OCI-LY1 (cell line): ENCODE measurements at regions not wholly inside any gene's neighbourhood (a gene's known extent, or its start where the extent isn't known, plus 50 kb on each side); places are given as distances from the start of the nearest gene placed in this dataset.

Source experiments
- H2AFZ ChIP-seq: fragments of 200-600 bp; sonication (generic), shearing (Covaris generic); 2 replicates; pipeline ENCODE4 v1.6.0; 2014; ENCODE audit warnings: antibody characterized with exemption, mild to moderate bottlenecking, low read length
- H3F3A ChIP-seq: fragments of 200-600 bp; sonication (generic), shearing (Covaris generic); 2 replicates; pipeline ENCODE4 v1.6.0; 2014; ENCODE audit warnings: mild to moderate bottlenecking, antibody characterized with exemption, low read length, moderate library complexity; ENCODE audit not compliant: insufficient read depth
- H3K27ac ChIP-seq: fragments of 200-600 bp; sonication (generic); 2 replicates; pipeline ENCODE4 v1.5.1; 2014; ENCODE audit warnings: low read length, mixed run types, mild to moderate bottlenecking, low read depth; ENCODE audit not compliant: poor library complexity, severe bottlenecking
- H3K27me3 ChIP-seq: fragments of 200-600 bp; sonication (generic); 2 replicates; pipeline ENCODE4 v1.6.0; 2014; ENCODE audit warnings: antibody characterized with exemption, mild to moderate bottlenecking, low read length, moderate library complexity; ENCODE audit not compliant: insufficient read depth
- H3K36me3 ChIP-seq: fragments of 200-600 bp; sonication (generic); 2 replicates; pipeline ENCODE4 v1.6.1; 2014; ENCODE audit warnings: mild to moderate bottlenecking, antibody characterized with exemption, low read length, moderate library complexity, mixed read lengths; ENCODE audit not compliant: insufficient read depth
- H3K4me1 ChIP-seq: fragments of 200-600 bp; sonication (generic); 2 replicates; pipeline ENCODE4 v1.5.1; 2014; ENCODE audit warnings: mild to moderate bottlenecking, low read length, moderate library complexity; ENCODE audit not compliant: insufficient read depth, severe bottlenecking
- H3K4me2 ChIP-seq: fragments of 200-600 bp; sonication (generic), shearing (Covaris generic); 2 replicates; pipeline ENCODE4 v1.6.1; 2014; ENCODE audit warnings: low read length
- H3K4me3 ChIP-seq: fragments of 200-600 bp; sonication (generic); 2 replicates; pipeline ENCODE4 v1.5.1; 2014; ENCODE audit warnings: low read length, low read depth, mild to moderate bottlenecking, mixed read lengths; ENCODE audit not compliant: poor library complexity, severe bottlenecking
- H3K79me2 ChIP-seq: fragments of 200-600 bp; shearing (Covaris generic); 2 replicates; pipeline ENCODE4 v1.6.1; 2016; ENCODE audit warnings: mixed run types, low read length, mixed read lengths; ENCODE audit not compliant: insufficient read depth
- H3K9ac ChIP-seq: fragments of 200-600 bp; sonication (generic), shearing (Covaris generic); 2 replicates; pipeline ENCODE4 v1.6.1; 2014; ENCODE audit warnings: mild to moderate bottlenecking, low read length, mixed read lengths
- H3K9me2 ChIP-seq: fragments of 200-600 bp; sonication (generic), shearing (Covaris generic); 2 replicates; pipeline ENCODE4 v1.6.1; 2014; ENCODE audit warnings: low read depth, mild to moderate bottlenecking, low read length, mixed read lengths
- H3K9me3 ChIP-seq: fragments of 200-600 bp; shearing (Covaris generic); 2 replicates; pipeline ENCODE4 v1.6.1; 2014; ENCODE audit warnings: low read length, mixed read lengths
- H4K20me1 ChIP-seq: fragments of 200-600 bp; sonication (generic), shearing (Covaris generic); 2 replicates; pipeline ENCODE4 v1.6.0; 2016; ENCODE audit warnings: mild to moderate bottlenecking, low read length; ENCODE audit not compliant: insufficient read depth
- EZH2 ChIP-seq: fragments of 200-600 bp; sonication (generic), shearing (Covaris generic); IDR thresholded peaks from 2 replicates; pipeline ENCODE4 v1.8.0; 2017; ENCODE audit warnings: borderline replicate concordance, mixed run types, mild to moderate bottlenecking, antibody characterized with exemption, low read length, moderate library complexity, mixed read lengths
- TF ChIP-seq, protein P1 (sequence below): fragments of 200-600 bp; sonication (generic), shearing (Covaris generic); IDR thresholded peaks from 2 replicates; pipeline ENCODE4 v1.5.1; 2017; ENCODE audit warnings: mild to moderate bottlenecking, antibody characterized with exemption, low read length, moderate library complexity, mixed read lengths

DNA sequence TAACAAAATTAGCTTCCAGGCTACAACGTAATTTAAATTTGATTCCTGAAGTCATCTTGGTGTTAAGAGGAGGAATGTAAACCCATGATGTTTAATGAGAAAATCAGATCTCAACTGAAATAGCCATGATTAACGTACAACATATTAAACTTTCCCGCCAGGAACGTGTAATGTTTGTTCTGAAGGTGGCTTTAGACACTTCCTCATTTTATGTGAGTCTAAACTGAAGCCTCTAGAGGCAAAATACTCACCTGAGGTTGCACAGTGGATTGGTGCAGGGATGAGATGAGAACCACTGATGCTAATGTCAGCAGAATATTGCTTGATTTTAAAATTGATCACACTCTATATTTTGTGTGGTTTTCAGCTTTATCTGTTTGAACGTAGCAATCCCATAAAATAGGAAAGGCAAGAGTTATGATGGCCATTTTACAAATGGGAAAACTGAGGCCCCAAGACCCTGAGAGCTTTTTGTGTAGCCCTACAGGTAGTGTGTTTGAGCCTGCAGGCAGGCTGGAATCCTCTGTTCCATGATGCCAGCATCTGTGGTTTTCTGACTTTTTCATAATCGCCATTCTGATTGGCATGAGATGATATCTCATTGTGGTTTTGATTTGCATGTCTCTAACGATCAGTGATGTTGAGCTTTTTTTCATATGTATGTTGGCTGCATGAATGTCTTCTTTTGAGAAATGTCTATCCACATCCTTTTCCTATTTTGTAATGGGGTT, 243.7 kb upstream of the BMPER start:
- Histone ChIP-seq H3K9me3 (no peaks in the 10 kb centered on the region), H3K4me3 (no peak overlapping the region), H3K4me2 (no peak overlapping the region), H3K27me3 (no peaks in the 10 kb centered on the region), H3K79me2 (no peaks in the 10 kb centered on the region), H3K9ac (no peak overlapping the region), H2AFZ (no peak overlapping the region), H3K36me3 (no peaks in the 10 kb centered on the region), H3K27ac (no peak overlapping the region), H3K4me1 (peaks cover 14% of the 10 kb centered on the region), H4K20me1 (no peaks in the 10 kb centered on the region), H3K9me2 (no peaks in the 10 kb centered on the region), H3F3A (no peaks in the 10 kb centered on the region)
- TF ChIP-seq, protein P1, sequence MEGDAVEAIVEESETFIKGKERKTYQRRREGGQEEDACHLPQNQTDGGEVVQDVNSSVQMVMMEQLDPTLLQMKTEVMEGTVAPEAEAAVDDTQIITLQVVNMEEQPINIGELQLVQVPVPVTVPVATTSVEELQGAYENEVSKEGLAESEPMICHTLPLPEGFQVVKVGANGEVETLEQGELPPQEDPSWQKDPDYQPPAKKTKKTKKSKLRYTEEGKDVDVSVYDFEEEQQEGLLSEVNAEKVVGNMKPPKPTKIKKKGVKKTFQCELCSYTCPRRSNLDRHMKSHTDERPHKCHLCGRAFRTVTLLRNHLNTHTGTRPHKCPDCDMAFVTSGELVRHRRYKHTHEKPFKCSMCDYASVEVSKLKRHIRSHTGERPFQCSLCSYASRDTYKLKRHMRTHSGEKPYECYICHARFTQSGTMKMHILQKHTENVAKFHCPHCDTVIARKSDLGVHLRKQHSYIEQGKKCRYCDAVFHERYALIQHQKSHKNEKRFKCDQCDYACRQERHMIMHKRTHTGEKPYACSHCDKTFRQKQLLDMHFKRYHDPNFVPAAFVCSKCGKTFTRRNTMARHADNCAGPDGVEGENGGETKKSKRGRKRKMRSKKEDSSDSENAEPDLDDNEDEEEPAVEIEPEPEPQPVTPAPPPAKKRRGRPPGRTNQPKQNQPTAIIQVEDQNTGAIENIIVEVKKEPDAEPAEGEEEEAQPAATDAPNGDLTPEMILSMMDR: no peak
- no peak for TF ChIP-seq EZH2

DNA sequence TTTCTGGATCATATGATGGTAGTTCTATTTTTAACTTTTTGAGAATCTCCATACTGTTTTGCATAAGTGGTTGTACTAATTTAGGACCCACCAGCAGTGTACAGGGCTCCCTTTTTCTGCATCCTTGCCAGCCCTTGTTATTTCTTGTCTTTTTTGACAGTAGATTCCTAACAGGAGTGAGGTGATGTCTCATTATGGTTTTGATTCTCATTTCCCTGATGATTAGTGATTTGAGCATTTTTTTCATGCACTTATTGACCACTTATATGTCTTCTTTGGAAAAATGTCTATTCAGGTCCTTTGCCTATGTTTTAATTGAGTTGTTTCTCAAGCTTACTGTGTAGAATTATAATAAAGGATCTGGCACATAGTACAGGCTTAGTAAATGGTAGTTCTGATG, 238.8 kb upstream of the BMPER start:
- no peaks in the 10 kb centered on the region for H3K36me3 ChIP-seq
- no peak for TF ChIP-seq EZH2
- TF ChIP-seq, protein P1: no peak
- no peaks in the 10 kb centered on the region for H3K27me3 ChIP-seq
- no peak overlapping the region for H3K9ac ChIP-seq
- H3K4me3 ChIP-seq: no peak overlapping the region
- peaks cover 19% of the 10 kb centered on the region for H3K4me1 ChIP-seq
- 0 out of 2 replicates have a peak, but pooled peaks cover 3% of the 10 kb centered on the region for H3K9me3 ChIP-seq
- H3K79me2 ChIP-seq: no peaks in the 10 kb centered on the region
- no peaks in the 10 kb centered on the region for H3F3A ChIP-seq
- H4K20me1 ChIP-seq: no peaks in the 10 kb centered on the region
- H3K9me2 ChIP-seq: no peaks in the 10 kb centered on the region
- no peak overlapping the region for H2AFZ ChIP-seq
- H3K4me2 ChIP-seq: no peak overlapping the region
- H3K27ac ChIP-seq: no peak overlapping the region

DNA sequence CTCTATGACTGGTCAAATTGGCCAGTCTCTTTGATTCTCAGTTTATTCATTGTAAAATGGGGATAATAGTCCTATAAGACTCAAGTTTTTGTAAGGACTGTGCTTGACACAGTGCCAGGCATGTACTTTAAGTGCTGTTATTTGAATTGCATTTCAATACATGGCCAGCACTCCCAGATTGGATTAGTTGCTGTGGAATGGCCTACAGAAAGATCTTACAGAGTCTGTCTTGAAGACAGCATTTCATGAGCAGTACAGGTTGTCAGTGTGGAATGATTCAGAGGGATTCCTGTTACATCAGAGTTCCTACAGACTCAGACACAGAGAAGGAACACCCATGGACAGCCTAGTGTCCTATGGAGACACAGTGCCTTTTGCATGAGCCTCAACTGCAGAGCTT, 238.1 kb upstream of the BMPER start:
- Histone ChIP-seq H3K79me2 (no peaks in the 10 kb centered on the region), H3K9ac (no peak overlapping the region), H3K9me3 (0 out of 2 replicates have a peak, but pooled peaks cover 3% of the 10 kb centered on the region), H3K27ac (no peak overlapping the region), H3K4me2 (no peak overlapping the region), H3K27me3 (no peaks in the 10 kb centered on the region), H3F3A (no peaks in the 10 kb centered on the region), H3K4me1 (peaks cover 19% of the 10 kb centered on the region), H3K9me2 (no peaks in the 10 kb centered on the region), H3K4me3 (no peak overlapping the region), H4K20me1 (no peaks in the 10 kb centered on the region), H2AFZ (no peak overlapping the region), H3K36me3 (no peaks in the 10 kb centered on the region)
- TF ChIP-seq EZH2: no peak
- TF ChIP-seq, protein P1: no peak
